GM23338 (cell line): ENCODE measurements at regions not wholly inside any gene's neighbourhood (a gene's known extent, or its start where the extent isn't known, plus 50 kb on each side); places are given as distances from the start of the nearest gene placed in this dataset.
"Not testable (repeated sequence)": the region's sequence is repeated elsewhere in the genome, so short reads cannot be mapped to it uniquely, and the experiment has no call there.

ENCODE experiments used
- ATAC-seq: fragments of 200-7000 bp; cut with Tn5 transposase; 3 replicates; pipeline ENCODE4 v1.9.1; 2020
- DNase-seq: peaks from one replicate; pipeline ENCODE4 v3.0.0-alpha.2; 2015; ENCODE audit warnings: low spot score
- H2AFZ ChIP-seq: fragments of 200-600 bp; sonication (generic); 2 replicates; pipeline ENCODE4 v1.8.0; 2016; ENCODE audit warnings: antibody characterized with exemption, mild to moderate bottlenecking, moderate library complexity
- H3F3A ChIP-seq: fragments of 200-600 bp; sonication (generic); replicated peaks from 2 replicates; pipeline ENCODE4 v1.8.0; 2017; ENCODE audit warnings: antibody characterized with exemption, mixed run types, low read depth
- H3K27ac ChIP-seq: fragments of 200-600 bp; sonication (generic); 2 replicates; pipeline ENCODE4 v1.6.1; 2016; ENCODE audit warnings: low read depth
- H3K27me3 ChIP-seq: fragments of 200-600 bp; sonication (generic); 2 replicates; pipeline ENCODE4 v1.8.0; 2016; ENCODE audit warnings: mild to moderate bottlenecking, mixed run types, moderate library complexity; ENCODE audit not compliant: insufficient read depth
- H3K36me3 ChIP-seq: fragments of 200-600 bp; sonication (generic); 2 replicates; pipeline ENCODE4 v1.8.0; 2016; ENCODE audit warnings: mild to moderate bottlenecking; ENCODE audit not compliant: insufficient read depth
- H3K4me1 ChIP-seq: fragments of 200-600 bp; sonication (generic); 2 replicates; pipeline ENCODE4 v1.8.0; 2016; ENCODE audit warnings: mild to moderate bottlenecking, moderate library complexity; ENCODE audit not compliant: insufficient read depth
- H3K4me2 ChIP-seq: fragments of 200-600 bp; sonication (generic); 2 replicates; pipeline ENCODE4 v1.7.1; 2017; ENCODE audit warnings: mixed run types
- H3K4me3 ChIP-seq: fragments of 200-600 bp; sonication (generic); 2 replicates; pipeline ENCODE4 v1.6.1; 2016; ENCODE audit warnings: mixed run types
- H3K79me2 ChIP-seq: fragments of 200-600 bp; sonication (generic); replicated peaks from 2 replicates; pipeline ENCODE4 v1.8.0; 2017; ENCODE audit warnings: mild to moderate bottlenecking; ENCODE audit not compliant: insufficient read depth
- H3K9me2 ChIP-seq: fragments of 200-600 bp; sonication (generic); 2 replicates; pipeline ENCODE4 v1.8.0; 2017; ENCODE audit not compliant: insufficient read depth
- H4K20me1 ChIP-seq: fragments of 200-600 bp; sonication (generic); replicated peaks from 2 replicates; pipeline ENCODE4 v1.8.0; 2017; ENCODE audit warnings: mild to moderate bottlenecking; ENCODE audit not compliant: insufficient read depth
- H3K27ac Mint-ChIP-seq: 2 replicates; pipeline ENCODE4 v1.8.0; 2020; ENCODE audit warnings: inconsistent platforms, mild to moderate bottlenecking, moderate library complexity, mixed read lengths
- H3K27me3 Mint-ChIP-seq: 3 replicates; pipeline ENCODE4 v1.8.0; 2022; ENCODE audit warnings: low read depth, mild to moderate bottlenecking, moderate library complexity, mixed read lengths, inconsistent platforms; ENCODE audit not compliant: insufficient read depth, poor library complexity
- H3K36me3 Mint-ChIP-seq: 3 replicates; pipeline ENCODE4 v1.8.0; 2021; ENCODE audit warnings: low read depth, mild to moderate bottlenecking, inconsistent platforms, moderate library complexity, mixed read lengths
- H3K4me1 Mint-ChIP-seq: 3 replicates; pipeline ENCODE4 v1.8.0; 2020; ENCODE audit warnings: mild to moderate bottlenecking, inconsistent platforms, mixed read lengths
- H3K4me3 Mint-ChIP-seq: 3 replicates; pipeline ENCODE4 v1.8.0; 2021; ENCODE audit warnings: moderate library complexity, mild to moderate bottlenecking, inconsistent platforms, mixed read lengths
- H3K9me3 Mint-ChIP-seq: 3 replicates; pipeline ENCODE4 v1.8.0; 2020; ENCODE audit warnings: moderate library complexity, mild to moderate bottlenecking, inconsistent platforms, mixed read lengths
- CTCF ChIP-seq, 2 experiments: fragments of 200-600 bp in 1 of 2; sonication (generic) in 1 of 2; conservative IDR thresholded peaks; 2 replicates each; pipeline versions ENCODE4 v1.5.1 to v1.6.1; 2016 to 2017; ENCODE audit warnings: antibody characterized with exemption in 2 of 2, low read depth in 2 of 2, mild to moderate bottlenecking in 2 of 2, moderate library complexity in 1 of 2
- POLR2AphosphoS5 ChIP-seq: IDR thresholded peaks from 2 replicates; pipeline ENCODE4 v1.6.1; 2016; ENCODE audit warnings: antibody characterized with exemption, low read depth
- REST ChIP-seq: IDR thresholded peaks from one replicate; pipeline ENCODE4 v1.6.1; 2018; ENCODE audit warnings: antibody characterized with exemption; ENCODE audit not compliant: unreplicated experiment
- STAT1 ChIP-seq: IDR thresholded peaks from one replicate; pipeline ENCODE4 v1.6.1; 2016; ENCODE audit warnings: antibody characterized with exemption; ENCODE audit not compliant: unreplicated experiment
- ZNF114 ChIP-seq: fragments of 250-450 bp; sonication (Bioruptor Pico); IDR thresholded peaks from 2 replicates; pipeline ENCODE4 v1.5.0; 2020; ENCODE audit warnings: mild to moderate bottlenecking, moderate library complexity

- Histone ChIP-seq H3K9me2 (no peaks in the 10 kb centered on the region), H2AFZ (no peak overlapping the region), H3F3A (no peaks in the 10 kb centered on the region), H3K36me3 (no peaks in the 10 kb centered on the region), H3K79me2 (no peaks in the 10 kb centered on the region), H3K27me3 (no peaks in the 10 kb centered on the region), H3K4me1 (no peaks in the 10 kb centered on the region), H3K4me3 (no peak overlapping the region), H4K20me1 (no peaks in the 10 kb centered on the region), H3K27ac (no peak overlapping the region), H3K4me2 (no peak overlapping the region)
- no peak overlapping the region for H3K4me3 Mint-ChIP-seq
- peaks cover 2% of the 10 kb centered on the region; the same call in 1 of the 3 replicates for H3K4me1 Mint-ChIP-seq
- no peaks in the 10 kb centered on the region for H3K36me3 Mint-ChIP-seq
- no peaks in the 10 kb centered on the region for H3K9me3 Mint-ChIP-seq
- DNase-seq, result no peak
- no peak overlapping the region for H3K27ac Mint-ChIP-seq
- H3K27me3 Mint-ChIP-seq, result peaks cover 2% of the 10 kb centered on the region
- TF ChIP-seq STAT1 (no peak), POLR2AphosphoS5 (no peak)
- ATAC-seq, result no peak
Measured at GRCh38 chr14:28398506-28398905, 368.1 kb upstream of the FOXG1 start.

GRCh38 chr14:28401705-28402104 is 364.9 kb upstream of the FOXG1 start:
- not testable (repeated sequence) for H3K36me3 Mint-ChIP-seq, H3K36me3 ChIP-seq, H4K20me1 ChIP-seq, ATAC-seq, H3K4me2 ChIP-seq, H3K27ac Mint-ChIP-seq, DNase-seq, H3K27ac ChIP-seq, H3K4me1 ChIP-seq, H2AFZ ChIP-seq, H3K4me3 Mint-ChIP-seq, H3K27me3 ChIP-seq, H3F3A ChIP-seq, H3K79me2 ChIP-seq, H3K27me3 Mint-ChIP-seq, H3K4me3 ChIP-seq, H3K9me2 ChIP-seq, H3K9me3 Mint-ChIP-seq, H3K4me1 Mint-ChIP-seq

- Histone ChIP-seq H3K4me2 (no peak overlapping the region), H3K4me3 (no peak overlapping the region), H3K9me2 (no peaks in the 10 kb centered on the region), H3F3A (no peaks in the 10 kb centered on the region), H3K27ac (no peak overlapping the region), H3K4me1 (no peaks in the 10 kb centered on the region), H3K27me3 (no peaks in the 10 kb centered on the region), H4K20me1 (no peaks in the 10 kb centered on the region), H3K79me2 (no peaks in the 10 kb centered on the region), H2AFZ (no peak overlapping the region), H3K36me3 (no peaks in the 10 kb centered on the region)
- TF ChIP-seq REST (no peak), POLR2AphosphoS5 (no peak), ZNF114 (no peak), CTCF (conservative IDR thresholded peaks at IDR 0.05; ENCODE audit: low read depth in 2 of 2) (no peak)
- H3K4me3 Mint-ChIP-seq, result no peak overlapping the region
- no peaks in the 10 kb centered on the region for H3K36me3 Mint-ChIP-seq
- DNase-seq, result no peak
- no peaks in the 10 kb centered on the region; the same call in 1 of the 3 replicates for H3K9me3 Mint-ChIP-seq
- H3K27me3 Mint-ChIP-seq, result no peaks in the 10 kb centered on the region
- peaks cover 12% of the 10 kb centered on the region for H3K4me1 Mint-ChIP-seq
- no peak for ATAC-seq
- no peak overlapping the region for H3K27ac Mint-ChIP-seq
Measured at GRCh38 chr14:28406196-28406595, 360.4 kb upstream of the FOXG1 start.
